Left lobe of liver (tissue), 2 donors: ENCODE measurements at regions not wholly inside any gene's neighbourhood (a gene's known extent, or its start where the extent isn't known, plus 50 kb on each side); places are given as distances from the start of the nearest gene placed in this dataset.

Source experiments
- ATAC-seq: fragments of 200-7000 bp; cut with Tn5 transposase; one replicate; pipeline ENCODE4 v1.9.1; 2020; ENCODE audit warnings: mild to moderate bottlenecking, moderate library complexity
- DNase-seq: peaks from one replicate; pipeline ENCODE4 v3.0.0-alpha.2; 2020; ENCODE audit warnings: low spot score
- donor health status: DM: no; HTN: no; CAD: no; lungs with moderate emphysema.
- donor health status: DM: no; HTN: yes; CAD: no.

DNA sequence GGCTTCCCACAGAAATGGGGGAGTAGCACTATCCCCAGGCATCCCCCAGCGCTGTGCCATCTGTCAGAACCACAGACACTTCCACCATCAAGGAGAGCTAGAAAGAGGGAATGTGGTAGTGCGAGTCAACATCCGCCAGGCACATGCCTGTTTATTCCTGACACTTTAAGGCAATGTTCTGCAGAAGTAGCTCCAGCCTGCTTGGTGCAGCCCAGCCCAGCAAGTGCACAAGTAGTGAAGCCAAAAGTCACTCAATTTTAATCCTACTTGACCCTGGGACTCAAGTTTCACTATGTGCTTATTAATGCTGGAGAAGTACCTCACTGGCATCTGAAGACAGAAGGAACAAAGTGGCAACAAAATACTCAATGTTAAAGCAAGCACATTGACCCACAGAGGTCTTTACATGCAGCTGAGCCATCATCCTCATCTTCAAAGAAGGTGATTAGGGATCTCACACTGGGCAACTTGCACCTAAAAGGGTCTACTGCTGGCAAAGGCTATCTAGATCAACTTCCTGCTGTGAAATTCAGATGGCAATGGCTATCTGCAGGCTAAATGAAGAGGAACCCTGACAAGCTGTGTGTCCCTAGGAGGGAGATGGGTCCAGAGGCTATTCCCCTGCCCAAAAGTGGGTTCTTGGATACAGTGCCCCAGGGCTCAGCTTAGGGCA lies 61.4 kb upstream of the CLDN18 start:
- ATAC-seq: no peak

DNA sequence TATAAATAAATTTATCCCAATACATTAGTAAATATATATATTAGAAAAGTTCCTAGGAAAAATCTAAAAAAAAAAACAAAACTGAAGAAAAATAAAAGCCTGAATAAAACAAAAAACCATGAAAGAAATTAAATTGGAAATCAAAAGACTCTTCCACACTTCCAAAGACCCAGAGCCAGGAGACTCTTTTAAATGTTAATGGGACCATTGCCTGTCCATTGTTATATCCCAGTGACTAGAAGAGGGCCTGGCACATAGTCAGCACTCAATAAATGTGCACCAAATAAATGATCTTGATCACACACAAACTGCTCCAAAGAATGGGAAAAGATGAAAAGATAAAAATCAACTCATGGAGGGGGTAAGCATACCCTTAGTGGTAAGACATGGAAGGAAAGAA lies 51.3 kb upstream of the CLDN18 start:
- ATAC-seq (no peak), DNase-seq (no peak)

More for the DNA sequence above, 61.4 kb upstream of the CLDN18 start:
- no peak for DNase-seq
